Nephron progenitor cell (in vitro differentiated cells): ENCODE measurements at regions not wholly inside any gene's neighbourhood (a gene's known extent, or its start where the extent isn't known, plus 50 kb on each side); places are given as distances from the start of the nearest gene placed in this dataset.

ENCODE experiments used
- DNase-seq: peaks from one replicate; pipeline ENCODE4 v3.0.0; 2021
- H3K27ac Mint-ChIP-seq: 2 replicates; pipeline ENCODE4 v1.8.0; 2021; ENCODE audit warnings: mild to moderate bottlenecking, moderate library complexity, mixed read lengths
- H3K27me3 Mint-ChIP-seq: 2 replicates; pipeline ENCODE4 v1.8.0; 2021; ENCODE audit warnings: mild to moderate bottlenecking, low read depth, mixed read lengths; ENCODE audit not compliant: poor library complexity
- H3K36me3 Mint-ChIP-seq: 2 replicates; pipeline ENCODE4 v1.8.0; 2021; ENCODE audit warnings: low read depth, mixed read lengths
- H3K4me1 Mint-ChIP-seq: 2 replicates; pipeline ENCODE4 v1.8.0; 2021; ENCODE audit warnings: mixed read lengths
- H3K4me3 Mint-ChIP-seq: 2 replicates; pipeline ENCODE4 v1.8.0; 2021; ENCODE audit warnings: mild to moderate bottlenecking, moderate library complexity, mixed read lengths
- H3K9me3 Mint-ChIP-seq: 2 replicates; pipeline ENCODE4 v1.8.0; 2021; ENCODE audit warnings: mild to moderate bottlenecking, moderate library complexity, mixed read lengths
- TF ChIP-seq, protein P1 (sequence below): fragments of 200-600 bp; sonication (generic); IDR thresholded peaks from 2 replicates; pipeline ENCODE4 v1.5.0; 2021; ENCODE audit warnings: antibody characterized with exemption

DNA sequence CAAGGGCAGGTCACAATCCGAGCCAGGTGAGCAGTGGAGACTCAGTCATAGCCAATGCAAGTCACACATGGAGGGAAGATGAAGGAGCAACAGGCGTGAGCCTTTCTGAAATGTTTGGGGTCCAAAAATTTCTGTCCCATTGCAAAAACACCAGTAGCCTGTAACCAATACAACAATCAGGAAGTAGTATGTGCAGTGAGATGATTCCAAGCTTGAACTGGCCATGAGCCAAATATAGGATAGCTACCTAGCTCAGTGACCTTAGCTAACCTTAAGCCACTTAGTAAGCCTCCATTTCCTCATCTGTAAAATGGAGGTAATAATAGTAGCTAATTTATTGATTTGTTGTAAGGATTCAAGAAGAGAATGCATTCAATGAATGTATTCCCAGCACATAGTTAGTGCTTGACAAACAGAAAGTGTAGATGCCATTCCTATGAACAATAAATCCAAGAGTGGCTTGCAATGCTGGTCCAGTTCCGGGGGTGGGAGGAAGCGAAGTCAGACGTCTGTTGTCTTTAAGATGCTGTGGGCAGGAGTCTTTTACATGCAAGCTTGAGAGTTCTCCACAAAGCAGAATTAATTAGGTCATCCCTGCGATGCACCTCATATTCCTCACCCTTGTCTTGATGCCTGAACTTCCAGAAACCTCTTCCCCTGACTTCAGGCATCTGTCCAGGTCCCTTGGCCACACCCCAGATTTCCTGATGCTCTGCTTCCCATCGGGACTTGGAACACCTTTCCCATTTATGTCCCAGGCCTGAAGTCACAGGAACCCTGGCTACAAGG is 195.7 kb upstream of the UBL3 start:
- peaks cover 7% of the 10 kb centered on the region for H3K27me3 Mint-ChIP-seq

DNA sequence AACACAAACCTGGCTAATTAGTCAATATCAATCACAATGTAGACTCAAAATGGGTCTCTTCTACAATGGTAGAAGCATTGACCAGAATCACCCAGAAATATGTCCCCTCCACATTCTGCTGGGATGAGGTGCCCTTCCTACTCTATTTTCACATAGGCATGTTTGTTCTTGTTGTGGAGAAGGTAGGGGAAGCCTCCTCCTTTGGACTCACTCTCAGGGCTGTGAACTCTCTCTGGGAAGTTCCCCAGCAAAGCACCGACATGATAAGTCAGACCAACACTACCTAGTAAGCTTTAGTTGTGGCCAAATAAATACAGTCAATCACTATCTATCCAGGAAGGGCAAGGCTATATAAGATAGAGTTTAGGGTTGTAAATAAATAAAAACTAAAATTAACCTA is 194.5 kb upstream of the UBL3 start:
- Mint-ChIP-seq H3K9me3 (no peaks in the 10 kb centered on the region), H3K27ac (no peak overlapping the region), H3K4me3 (no peak overlapping the region), H3K4me1 (peaks cover 18% of the 10 kb centered on the region), H3K27me3 (peaks cover 7% of the 10 kb centered on the region), H3K36me3 (no peaks in the 10 kb centered on the region)
- DNase-seq = no peak
- TF ChIP-seq, protein P1, sequence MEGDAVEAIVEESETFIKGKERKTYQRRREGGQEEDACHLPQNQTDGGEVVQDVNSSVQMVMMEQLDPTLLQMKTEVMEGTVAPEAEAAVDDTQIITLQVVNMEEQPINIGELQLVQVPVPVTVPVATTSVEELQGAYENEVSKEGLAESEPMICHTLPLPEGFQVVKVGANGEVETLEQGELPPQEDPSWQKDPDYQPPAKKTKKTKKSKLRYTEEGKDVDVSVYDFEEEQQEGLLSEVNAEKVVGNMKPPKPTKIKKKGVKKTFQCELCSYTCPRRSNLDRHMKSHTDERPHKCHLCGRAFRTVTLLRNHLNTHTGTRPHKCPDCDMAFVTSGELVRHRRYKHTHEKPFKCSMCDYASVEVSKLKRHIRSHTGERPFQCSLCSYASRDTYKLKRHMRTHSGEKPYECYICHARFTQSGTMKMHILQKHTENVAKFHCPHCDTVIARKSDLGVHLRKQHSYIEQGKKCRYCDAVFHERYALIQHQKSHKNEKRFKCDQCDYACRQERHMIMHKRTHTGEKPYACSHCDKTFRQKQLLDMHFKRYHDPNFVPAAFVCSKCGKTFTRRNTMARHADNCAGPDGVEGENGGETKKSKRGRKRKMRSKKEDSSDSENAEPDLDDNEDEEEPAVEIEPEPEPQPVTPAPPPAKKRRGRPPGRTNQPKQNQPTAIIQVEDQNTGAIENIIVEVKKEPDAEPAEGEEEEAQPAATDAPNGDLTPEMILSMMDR = no peak

More for the DNA sequence above, 195.7 kb upstream of the UBL3 start:
- H3K9me3 Mint-ChIP-seq = no peaks in the 10 kb centered on the region
- no peak overlapping the region for H3K27ac Mint-ChIP-seq
- no peaks in the 10 kb centered on the region for H3K36me3 Mint-ChIP-seq
- no peak for DNase-seq
- peaks cover 6% of the 10 kb centered on the region for H3K4me1 Mint-ChIP-seq
- H3K4me3 Mint-ChIP-seq = no peak overlapping the region
- TF ChIP-seq, protein P1 = no peak

DNA sequence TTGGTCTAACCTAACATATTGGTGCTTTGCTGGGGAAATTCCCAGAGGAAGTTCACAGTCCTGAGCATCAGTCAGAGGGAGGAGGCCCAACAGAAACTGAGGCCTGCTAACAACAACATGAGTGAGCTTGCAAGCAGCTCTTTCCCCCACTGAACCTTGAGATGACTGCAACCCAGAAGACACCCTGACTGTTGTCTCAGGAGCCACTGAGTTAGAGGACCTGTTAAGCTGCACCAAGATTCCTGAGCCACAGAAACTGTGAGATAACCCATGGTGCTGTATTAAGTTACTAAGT is 193.2 kb upstream of the UBL3 start:
- H3K4me1 Mint-ChIP-seq = peaks cover 31% of the 10 kb centered on the region
- H3K27ac Mint-ChIP-seq = no peak overlapping the region
- no peak overlapping the region for H3K4me3 Mint-ChIP-seq
- peaks cover 10% of the 10 kb centered on the region for H3K27me3 Mint-ChIP-seq
- TF ChIP-seq, protein P1 = no peak
- H3K36me3 Mint-ChIP-seq = no peaks in the 10 kb centered on the region
- no peaks in the 10 kb centered on the region for H3K9me3 Mint-ChIP-seq
- no peak for DNase-seq

DNA sequence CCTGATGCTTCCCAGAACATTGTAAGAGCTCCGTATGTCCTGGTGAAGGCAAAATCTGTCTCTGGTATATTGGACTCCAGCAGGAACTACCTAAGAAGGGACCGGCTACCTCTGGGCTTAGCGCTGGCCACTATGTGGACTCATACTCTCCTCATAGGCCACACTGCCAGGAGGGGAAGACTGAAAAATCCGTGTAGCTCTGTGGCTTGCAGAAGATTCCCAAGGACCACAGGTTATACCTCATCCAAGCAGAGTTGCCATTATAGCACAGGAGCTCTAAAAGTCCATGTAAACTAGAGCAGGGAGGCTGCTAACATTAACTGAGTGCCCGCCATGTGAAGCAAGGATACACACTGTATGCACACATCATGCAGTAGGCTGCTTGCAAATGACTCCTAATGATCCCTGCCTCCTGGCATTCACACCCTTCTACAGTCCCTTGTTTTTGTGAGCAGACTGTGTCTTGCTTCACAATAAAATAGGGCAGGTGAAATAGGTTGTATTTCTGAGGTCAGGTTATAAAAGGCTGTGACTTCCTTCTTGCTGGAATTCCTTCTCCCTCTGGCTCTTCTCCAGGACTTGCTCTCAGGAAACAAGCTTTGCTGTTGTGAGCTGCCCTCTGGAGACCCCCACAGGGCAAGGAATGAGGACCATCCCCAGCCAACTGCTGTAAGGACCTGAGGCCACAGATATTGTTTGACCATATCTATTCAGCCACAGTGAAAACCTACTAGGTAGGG is 192.6 kb upstream of the UBL3 start:
- TF ChIP-seq, protein P1 = no peak
- H3K4me3 Mint-ChIP-seq = no peak overlapping the region
- no peaks in the 10 kb centered on the region for H3K9me3 Mint-ChIP-seq
- peaks cover 10% of the 10 kb centered on the region for H3K27me3 Mint-ChIP-seq
- no peak overlapping the region for H3K27ac Mint-ChIP-seq
- no peaks in the 10 kb centered on the region for H3K36me3 Mint-ChIP-seq
- H3K4me1 Mint-ChIP-seq = peaks cover 36% of the 10 kb centered on the region
- DNase-seq = no peak

DNA sequence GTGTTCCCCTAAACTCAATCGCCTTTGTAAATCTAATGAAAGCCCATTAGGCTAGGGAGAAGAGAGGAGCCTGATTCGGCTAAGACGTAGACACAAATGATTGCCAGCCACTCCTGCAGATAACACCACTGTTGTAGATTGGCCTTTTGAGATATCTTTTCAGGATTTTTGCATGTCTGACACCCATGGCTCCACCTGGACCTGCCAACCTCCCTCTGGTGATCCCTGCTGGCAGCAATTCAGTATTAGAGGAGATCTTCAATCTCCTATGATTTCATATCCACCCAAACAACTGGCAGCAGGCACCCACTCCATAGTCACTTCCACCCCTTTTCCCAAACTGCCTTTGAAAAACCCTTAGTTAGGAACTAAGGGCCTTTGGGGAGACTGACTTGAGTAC is 191.9 kb upstream of the UBL3 start:
- peaks cover 10% of the 10 kb centered on the region for H3K27me3 Mint-ChIP-seq
- DNase-seq = no peak
- H3K27ac Mint-ChIP-seq = no peak overlapping the region
- no peaks in the 10 kb centered on the region for H3K36me3 Mint-ChIP-seq
- TF ChIP-seq, protein P1 = no peak
- H3K4me1 Mint-ChIP-seq = peaks cover 43% of the 10 kb centered on the region
- H3K9me3 Mint-ChIP-seq = no peaks in the 10 kb centered on the region
- H3K4me3 Mint-ChIP-seq = no peak overlapping the region
